ENCODE measurements at regions not wholly inside any gene's neighbourhood (a gene's known extent, or its start where the extent isn't known, plus 50 kb on each side); places are given as distances from the start of the nearest gene placed in this dataset.

- no peak for TF ChIP-seq YY1 (tag by site-specific recombination; IDR thresholded peaks at IDR 0.05)
- TF ChIP-seq ZSCAN23 (tag by site-specific recombination; IDR thresholded peaks at IDR 0.05): no peak
- TF ChIP-seq CTCF (tag by site-specific recombination; IDR thresholded peaks at IDR 0.05): no peak
Observed at GRCh38 chr10:123272171-123272570, 118.0 kb downstream of the BUB3 start.

Data from HEK293 (cell line).